ENCODE measurements at regions not wholly inside any gene's neighbourhood (a gene's known extent, or its start where the extent isn't known, plus 50 kb on each side); places are given as distances from the start of the nearest gene placed in this dataset.

- Histone ChIP-seq H3K4me3 (ENCODE audit: low read depth, low read length) (no peak overlapping the region), H3K9ac (no peak overlapping the region), H2AFZ (no peak overlapping the region), H3K27me3 (ENCODE audit: control insufficient read depth, insufficient read depth, low read length) (no peaks in the 10 kb centered on the region), H3K79me2 (no peaks in the 10 kb centered on the region), H3K27ac (no peak overlapping the region), H3K4me2 (ENCODE audit: low read length) (no peak overlapping the region), H3K4me1 (no peaks in the 10 kb centered on the region), H3K9me3 (ENCODE audit: control insufficient read depth, low read length) (no peaks in the 10 kb centered on the region), H3K36me3 (ENCODE audit: control insufficient read depth, insufficient read depth, low read length) (no peaks in the 10 kb centered on the region)
- no peak for TF ChIP-seq CTCF (IDR thresholded peaks at IDR 0.05)
These were observed 112.8 kb downstream of the PPP1R3A start for GRCh38 chr7:113805976-113806375.

- Histone ChIP-seq H3K9me3 (ENCODE audit: control insufficient read depth, low read length) (no peaks in the 10 kb centered on the region), H3K27ac (no peak overlapping the region)
These were observed 114.2 kb downstream of the PPP1R3A start for GRCh38 chr7:113804475-113805095.

GRCh38 chr7:113801751-113802150, 117.1 kb downstream of the PPP1R3A start:
- no peaks in the 10 kb centered on the region for H3K79me2 ChIP-seq
- H2AFZ ChIP-seq = no peak overlapping the region
- H3K4me2 ChIP-seq (ENCODE audit: low read length) = no peak overlapping the region
- H3K36me3 ChIP-seq (ENCODE audit: control insufficient read depth, insufficient read depth, low read length) = no peaks in the 10 kb centered on the region
- H3K9me3 ChIP-seq (ENCODE audit: control insufficient read depth, low read length) = no peaks in the 10 kb centered on the region
- H3K27me3 ChIP-seq (ENCODE audit: control insufficient read depth, insufficient read depth, low read length) = no peaks in the 10 kb centered on the region
- TF ChIP-seq CTCF (IDR thresholded peaks at IDR 0.05) = no peak
- no peak overlapping the region for H3K9ac ChIP-seq
- no peaks in the 10 kb centered on the region for H3K4me1 ChIP-seq
- H3K27ac ChIP-seq = no peak overlapping the region
- H3K4me3 ChIP-seq (ENCODE audit: low read depth, low read length) = no peak overlapping the region

More at GRCh38 chr7:113804475-113805095, 114.2 kb downstream of the PPP1R3A start:
- H2AFZ ChIP-seq = no peak overlapping the region
- H3K4me2 ChIP-seq (ENCODE audit: low read length) = peak overlapping the region; percentile 6
- H3K9ac ChIP-seq = no peak overlapping the region
- no peaks in the 10 kb centered on the region for H3K79me2 ChIP-seq
- H3K27me3 ChIP-seq (ENCODE audit: control insufficient read depth, insufficient read depth, low read length) = no peaks in the 10 kb centered on the region
- no peaks in the 10 kb centered on the region for H3K4me1 ChIP-seq
- H3K36me3 ChIP-seq (ENCODE audit: control insufficient read depth, insufficient read depth, low read length) = no peaks in the 10 kb centered on the region
- peak overlapping the region; percentile 13 for H3K4me3 ChIP-seq (ENCODE audit: low read depth, low read length)
- TF ChIP-seq CTCF (IDR thresholded peaks at IDR 0.05) = no peak

- Histone ChIP-seq H3K79me2 (no peaks in the 10 kb centered on the region), H3K4me3 (ENCODE audit: low read depth, low read length) (no peak overlapping the region), H2AFZ (no peak overlapping the region), H3K9me3 (ENCODE audit: control insufficient read depth, low read length) (no peaks in the 10 kb centered on the region), H3K27ac (no peak overlapping the region), H3K27me3 (ENCODE audit: control insufficient read depth, insufficient read depth, low read length) (no peaks in the 10 kb centered on the region), H3K36me3 (ENCODE audit: control insufficient read depth, insufficient read depth, low read length) (no peaks in the 10 kb centered on the region), H3K9ac (no peak overlapping the region), H3K4me2 (ENCODE audit: low read length) (no peak overlapping the region), H3K4me1 (no peaks in the 10 kb centered on the region)
- TF ChIP-seq CTCF (IDR thresholded peaks at IDR 0.05) = no peak
These were observed 118.0 kb downstream of the PPP1R3A start for GRCh38 chr7:113800826-113801225.

- Histone ChIP-seq H3K79me2 (no peaks in the 10 kb centered on the region), H3K9ac (no peak overlapping the region), H3K4me3 (ENCODE audit: low read depth, low read length) (no peak overlapping the region), H3K27me3 (ENCODE audit: control insufficient read depth, insufficient read depth, low read length) (no peaks in the 10 kb centered on the region), H3K9me3 (ENCODE audit: control insufficient read depth, low read length) (no peaks in the 10 kb centered on the region), H3K4me2 (ENCODE audit: low read length) (no peak overlapping the region), H2AFZ (no peak overlapping the region), H3K36me3 (ENCODE audit: control insufficient read depth, insufficient read depth, low read length) (no peaks in the 10 kb centered on the region), H3K27ac (no peak overlapping the region), H3K4me1 (no peaks in the 10 kb centered on the region)
- TF ChIP-seq CTCF (IDR thresholded peaks at IDR 0.05) = no peak
These were observed 118.9 kb downstream of the PPP1R3A start for GRCh38 chr7:113799896-113800295.

Measured in parathyroid adenoma (tissue), 2 donors.